Myocyte (in vitro differentiated cells): ENCODE measurements at regions not wholly inside any gene's neighbourhood (a gene's known extent, or its start where the extent isn't known, plus 50 kb on each side); places are given as distances from the start of the nearest gene placed in this dataset.
A peak's percentile ranks its signal among the peaks of the same experiment; 100 is the strongest.

ENCODE experiments used
- DNase-seq: peaks from one replicate; pipeline ENCODE4 v3.0.0-alpha.2; 2012; ENCODE audit warnings: low read depth

DNA sequence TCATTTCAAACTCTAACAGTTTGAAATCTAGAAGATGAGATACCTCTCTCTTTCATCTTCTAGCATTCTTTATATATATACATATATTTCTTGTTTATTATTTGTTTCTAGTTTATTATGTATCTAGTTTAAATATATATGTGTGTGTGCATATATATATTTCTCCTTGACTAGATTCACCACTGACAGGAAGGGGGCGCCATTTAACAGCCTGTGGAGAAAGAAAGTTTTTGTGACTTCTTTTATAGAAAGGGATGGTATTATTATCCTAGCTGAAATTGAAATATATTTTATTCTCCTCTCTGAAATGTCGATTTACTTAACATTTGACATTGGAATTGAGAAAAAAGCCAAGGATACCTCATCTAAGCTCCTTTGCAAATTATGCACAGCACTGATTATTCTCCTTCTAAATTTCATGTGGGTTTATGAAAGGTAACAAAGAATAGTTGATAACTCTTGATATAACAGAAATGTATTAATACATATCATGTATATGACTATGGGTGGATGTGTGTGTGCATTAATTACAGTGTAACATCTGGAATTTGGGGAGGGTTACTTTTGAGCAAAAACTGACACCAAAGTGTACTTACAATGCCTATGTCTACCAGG, 160.7 kb upstream of the NT5C1B start:
- peak; percentile 78 for DNase-seq

DNA sequence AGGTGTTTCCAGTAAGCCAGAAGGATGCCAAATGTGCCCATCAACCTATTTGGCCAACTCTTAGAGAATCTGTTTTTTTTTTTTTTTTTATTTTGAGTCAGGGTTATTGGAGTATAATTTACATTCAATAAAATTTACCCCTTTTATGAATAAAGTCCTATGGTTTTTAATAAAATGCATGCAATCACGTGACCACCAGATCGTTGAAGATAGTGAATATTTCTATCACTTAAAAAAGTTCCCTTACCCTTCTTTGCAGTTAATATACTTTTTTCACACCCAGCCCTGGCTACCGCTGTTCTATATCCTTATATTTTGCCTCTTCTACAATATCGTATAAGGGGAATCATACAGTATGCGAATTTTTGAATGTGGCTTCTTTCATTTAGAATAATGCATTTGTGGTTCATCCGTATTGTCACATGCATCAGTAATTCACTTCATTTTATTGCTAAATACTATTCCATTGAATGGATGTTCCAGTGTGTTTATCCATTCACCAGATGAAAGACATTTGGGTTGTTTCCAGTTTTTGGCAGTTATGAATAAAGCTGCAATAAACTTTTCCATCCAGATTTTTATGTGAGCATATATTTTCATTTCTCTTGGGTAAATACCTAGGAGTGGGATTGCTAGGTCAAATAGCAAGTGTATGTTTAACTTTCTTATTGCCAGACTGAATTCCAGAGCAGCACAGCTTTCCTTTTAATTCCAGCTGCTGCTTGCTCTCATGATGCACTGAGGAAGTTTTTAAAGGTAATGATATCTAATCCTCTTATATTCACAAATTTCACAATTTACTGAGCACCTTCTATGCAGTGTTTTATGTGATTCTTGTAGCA, 156.3 kb upstream of the NT5C1B start:
- DNase-seq, result no peak

DNA sequence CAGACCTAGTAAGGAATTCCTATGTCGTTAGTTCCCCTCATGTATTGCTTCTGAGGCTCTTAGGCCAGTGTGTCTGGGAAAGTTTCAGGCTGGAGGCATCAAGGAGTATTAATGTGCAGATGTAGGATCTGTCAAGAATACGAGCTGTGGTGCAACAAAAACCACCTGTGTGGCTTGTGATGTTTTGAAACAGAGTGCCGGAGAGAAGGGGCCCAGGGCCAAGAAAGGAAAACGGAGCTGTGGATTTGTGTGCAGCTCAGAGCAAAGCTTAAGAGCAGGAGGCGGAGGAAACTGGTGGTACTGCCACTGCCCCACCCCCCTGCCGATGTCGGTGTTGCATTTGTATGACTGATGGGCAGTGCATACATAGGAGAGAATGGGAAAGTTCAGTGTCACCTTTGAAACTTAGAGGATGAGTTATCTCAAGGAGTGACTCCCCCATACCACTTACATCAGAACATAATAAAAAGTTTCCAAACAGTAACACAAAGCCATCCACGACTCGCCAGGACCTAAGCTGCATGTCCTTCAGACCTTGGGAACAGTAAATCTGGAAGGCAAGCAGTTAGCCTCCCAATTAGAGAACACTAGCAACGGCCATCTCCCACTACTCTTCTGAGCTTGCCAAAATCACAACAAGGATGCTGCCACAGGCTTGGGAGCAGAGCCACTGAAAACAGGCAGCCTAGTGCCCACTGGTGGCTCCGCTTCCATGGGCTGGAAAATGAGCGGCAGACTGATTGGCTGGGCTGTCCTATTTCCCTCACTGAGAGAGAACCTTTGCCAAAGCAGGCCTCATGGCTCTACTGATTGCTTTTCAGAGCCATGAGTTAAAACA, 152.7 kb upstream of the NT5C1B start:
- no peak for DNase-seq

DNA sequence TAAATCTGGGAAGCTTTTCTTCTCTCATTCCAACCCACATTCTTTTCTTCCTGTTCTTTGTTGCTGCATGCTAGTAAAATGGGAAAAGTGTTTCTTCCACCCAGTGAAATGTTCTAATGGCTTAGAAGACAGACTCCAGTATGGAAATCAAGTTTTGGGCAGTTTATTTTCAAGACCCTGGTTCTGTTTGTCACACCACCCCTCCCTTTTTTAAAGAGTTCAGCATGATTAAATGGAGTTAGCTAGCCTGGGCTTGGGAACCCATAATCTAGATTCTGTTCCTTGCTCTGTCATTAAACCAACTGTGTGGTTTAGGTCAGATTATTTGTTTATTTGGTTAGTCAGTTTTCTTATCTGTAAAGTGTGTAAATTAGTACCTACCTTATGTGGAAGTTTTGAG, 151.8 kb upstream of the NT5C1B start:
- no peak for DNase-seq

DNA sequence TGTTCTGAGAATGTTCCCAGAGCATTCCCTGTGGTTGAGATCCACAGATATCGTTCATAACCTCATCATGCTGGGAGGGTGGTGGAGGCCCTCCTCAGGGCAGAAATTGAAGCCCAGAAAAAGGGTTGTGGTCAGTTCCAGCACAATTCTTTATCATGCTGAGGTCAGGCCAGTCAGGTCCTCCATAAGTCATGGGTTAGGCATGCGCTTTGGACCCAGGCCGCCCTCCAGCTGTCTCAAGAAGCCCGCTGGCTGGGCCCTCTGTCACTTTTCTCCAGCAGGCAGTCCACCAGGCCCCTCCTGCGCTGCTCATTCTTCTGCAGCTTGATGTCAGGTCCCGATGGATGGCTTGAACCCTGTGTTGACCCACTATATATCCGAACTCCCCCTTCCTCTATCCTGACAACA, 151.1 kb upstream of the NT5C1B start:
- peak; percentile 86 for DNase-seq

DNA sequence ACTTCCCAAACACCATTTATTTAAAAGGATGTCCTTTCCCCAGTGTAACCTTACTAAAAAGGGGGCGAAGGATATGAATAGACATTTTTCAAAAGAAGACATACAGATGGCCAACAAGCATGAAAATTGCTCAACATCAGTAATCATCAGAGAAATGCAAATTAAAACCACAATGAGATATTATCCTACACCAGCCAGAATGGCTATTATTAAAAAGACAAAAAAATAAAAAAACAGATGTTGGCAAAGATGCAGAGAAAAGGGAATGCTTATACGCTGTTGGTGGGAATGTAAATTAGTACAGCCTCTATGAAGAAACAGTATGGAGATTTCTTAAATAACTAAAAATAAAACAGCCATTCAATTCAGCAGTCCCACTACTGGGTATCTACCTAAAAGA, 142.3 kb upstream of the NT5C1B start:
- no peak for DNase-seq

DNA sequence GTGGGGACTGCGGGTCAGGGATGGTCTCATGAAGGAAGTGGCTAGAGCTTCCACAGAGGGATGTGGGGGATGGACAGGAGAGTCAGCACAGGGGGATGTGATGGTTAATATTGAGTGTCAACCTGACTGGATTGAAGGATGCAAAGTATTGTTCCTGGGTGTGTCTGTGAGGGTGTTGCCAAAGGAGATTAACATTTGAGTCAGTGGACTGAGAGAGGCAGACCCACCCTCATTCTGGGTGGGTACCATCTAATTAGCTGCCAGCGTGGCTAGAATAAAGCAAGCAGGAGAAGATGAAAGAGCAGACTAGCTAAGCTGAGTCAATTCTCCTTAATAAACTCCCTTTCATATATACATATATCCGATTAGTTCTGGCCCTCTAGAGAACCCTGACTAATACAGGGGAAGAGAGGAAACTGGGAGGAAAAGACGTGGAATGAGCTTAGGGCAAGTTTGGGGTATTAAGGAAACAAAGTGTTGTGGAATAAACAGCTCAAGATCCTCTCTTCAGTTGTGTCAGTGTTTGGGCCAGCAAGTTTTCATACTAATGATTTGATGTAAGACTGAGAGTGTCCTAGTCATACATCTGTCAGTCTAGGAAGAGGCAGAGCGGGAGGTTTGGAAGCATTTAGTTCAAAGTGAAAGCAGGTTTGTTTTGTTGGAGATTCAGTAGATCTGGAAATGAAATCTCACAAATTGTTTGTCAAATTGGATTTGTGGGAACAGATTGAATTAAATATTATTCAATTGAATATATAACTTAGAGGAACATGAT, 135.2 kb upstream of the NT5C1B start:
- DNase-seq, result no peak

DNA sequence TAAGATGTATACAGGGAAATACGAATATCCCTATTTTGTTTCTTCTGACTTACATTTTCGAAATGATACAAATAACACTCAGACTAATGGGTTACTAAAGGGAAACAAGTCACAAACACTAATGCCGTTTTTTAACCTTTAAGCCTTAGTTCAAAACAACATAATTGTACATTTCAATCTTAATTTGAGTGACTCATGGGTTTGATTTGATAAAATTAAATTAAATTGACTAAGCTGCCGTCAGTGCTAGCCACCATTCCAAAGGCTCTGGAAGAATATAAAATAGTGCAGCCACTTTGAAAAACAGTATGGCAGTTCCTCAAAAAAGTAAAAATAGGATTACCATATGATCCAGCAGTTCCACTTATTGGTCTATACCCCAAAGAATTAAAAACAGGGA, 133.8 kb upstream of the NT5C1B start:
- DNase-seq, result no peak

DNA sequence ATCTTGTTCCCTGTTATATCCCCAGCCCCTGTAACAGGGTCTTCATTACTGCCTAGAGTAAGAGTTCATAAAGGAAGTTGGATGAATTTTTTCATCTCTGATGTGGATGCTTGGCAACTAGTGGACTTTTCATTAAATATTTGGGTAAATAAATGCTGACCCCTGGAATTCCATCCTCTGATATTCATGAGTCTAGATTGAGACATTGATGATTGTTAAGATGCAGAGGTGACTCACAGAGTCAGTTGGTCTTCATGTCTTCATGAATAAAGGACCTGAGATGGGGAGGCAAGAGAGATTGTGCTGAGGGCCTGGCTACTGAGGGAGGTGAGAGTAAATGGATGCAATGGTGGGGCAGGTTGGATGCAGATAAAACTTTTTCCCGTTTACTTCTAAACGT, 132.7 kb upstream of the NT5C1B start:
- no peak for DNase-seq

DNA sequence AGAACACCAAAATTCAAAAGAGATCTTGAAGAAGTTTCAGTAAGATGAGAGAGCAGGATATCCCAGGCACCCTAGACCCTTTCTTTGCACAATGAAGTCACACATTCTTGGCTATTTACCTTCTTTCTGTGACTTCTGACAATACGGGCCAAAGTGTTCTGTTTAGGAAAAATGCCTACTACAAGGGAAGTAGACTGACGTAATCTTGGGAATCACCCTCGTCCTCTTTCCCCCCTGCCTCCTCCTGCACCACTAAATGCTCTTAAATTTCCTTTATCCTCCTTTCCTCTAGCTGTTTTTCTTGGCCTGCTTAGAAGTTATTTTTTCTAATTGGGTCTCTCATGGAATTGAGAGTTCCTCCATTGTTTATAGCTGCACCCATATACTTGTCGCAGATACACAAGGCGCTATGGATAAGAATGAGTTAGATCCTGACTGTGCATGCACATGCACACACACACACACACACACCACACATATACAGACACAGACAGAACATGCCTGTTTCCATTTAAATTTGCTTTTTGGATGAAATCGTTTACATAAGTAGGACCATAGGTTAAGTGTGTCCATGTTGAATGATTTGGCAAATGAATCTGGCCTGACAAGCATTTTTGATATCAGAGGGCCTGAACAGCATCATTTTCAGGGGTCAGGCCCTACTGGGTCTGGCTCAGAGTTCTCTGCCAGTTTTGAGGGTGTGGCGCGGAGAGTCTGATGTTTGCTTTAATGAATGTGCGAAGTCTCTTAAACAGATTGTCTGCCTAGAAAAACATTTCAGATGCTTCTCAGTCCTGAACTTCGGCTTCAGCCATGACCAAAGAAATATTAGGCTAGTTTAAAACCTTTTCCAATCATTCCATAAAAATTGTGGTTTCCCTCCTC, 131.9 kb upstream of the NT5C1B start:
- no peak for DNase-seq

DNA sequence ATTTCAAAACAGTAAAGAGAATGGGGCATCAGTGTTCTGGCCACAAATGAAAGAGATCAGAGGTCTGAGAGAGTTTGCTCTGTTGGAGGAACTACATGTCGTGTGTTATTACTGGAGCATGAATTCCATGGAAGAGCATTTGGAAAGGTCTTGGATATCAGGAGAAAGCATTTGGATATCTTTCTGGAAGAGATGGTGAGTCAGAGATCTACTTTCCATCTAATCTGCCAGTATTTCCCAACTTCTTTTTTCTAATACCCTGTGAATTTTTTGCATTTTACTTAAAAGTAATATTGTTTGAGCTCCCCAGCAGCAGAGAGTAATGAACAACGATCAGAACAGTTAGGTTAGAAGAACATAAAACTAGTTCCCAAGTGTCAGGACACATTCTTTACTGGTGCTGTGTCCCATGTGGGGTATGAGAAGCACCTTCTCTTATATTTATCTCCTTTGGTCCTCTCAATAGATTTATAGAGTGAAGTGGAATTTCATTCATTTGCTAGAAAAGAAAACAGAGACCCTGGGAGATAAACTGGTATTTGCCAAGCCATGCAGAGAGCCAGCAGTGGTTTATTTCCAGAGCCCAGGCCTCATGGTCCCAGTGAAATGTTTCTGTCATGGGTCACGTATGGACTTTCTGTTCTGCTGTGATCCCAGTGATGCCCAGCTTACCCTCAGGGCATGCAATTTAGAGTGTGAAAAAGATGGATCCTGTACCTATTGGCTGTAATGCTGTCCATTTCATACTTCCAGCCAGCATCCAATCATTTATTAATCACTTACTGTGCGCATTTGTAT, 130.8 kb upstream of the NT5C1B start:
- peak; percentile 76 for DNase-seq

DNA sequence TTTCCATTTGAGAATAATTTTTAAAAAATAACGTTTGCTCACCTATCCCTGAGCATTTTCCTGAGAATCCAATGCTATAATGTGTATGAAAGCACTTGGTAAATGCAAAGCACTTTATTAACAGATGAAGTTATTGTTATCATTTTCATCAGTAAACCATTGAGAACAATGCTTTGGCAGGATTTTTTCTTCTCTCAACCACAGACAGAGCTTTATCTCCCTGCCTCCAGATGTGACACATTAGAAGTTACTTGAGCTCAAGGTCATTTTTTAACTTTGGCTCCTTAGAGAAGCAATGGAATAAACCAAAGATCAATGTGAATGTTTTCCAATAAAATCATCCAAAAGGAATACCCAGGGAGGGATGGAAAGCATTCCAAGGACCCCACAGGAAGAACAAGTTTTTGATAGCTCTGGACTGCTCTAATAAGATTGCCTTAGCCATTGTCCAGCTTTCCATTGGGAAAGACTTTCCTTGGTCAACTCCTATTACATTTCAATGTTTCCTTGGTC, 118.9 kb upstream of the NT5C1B start:
- no peak for DNase-seq

DNA sequence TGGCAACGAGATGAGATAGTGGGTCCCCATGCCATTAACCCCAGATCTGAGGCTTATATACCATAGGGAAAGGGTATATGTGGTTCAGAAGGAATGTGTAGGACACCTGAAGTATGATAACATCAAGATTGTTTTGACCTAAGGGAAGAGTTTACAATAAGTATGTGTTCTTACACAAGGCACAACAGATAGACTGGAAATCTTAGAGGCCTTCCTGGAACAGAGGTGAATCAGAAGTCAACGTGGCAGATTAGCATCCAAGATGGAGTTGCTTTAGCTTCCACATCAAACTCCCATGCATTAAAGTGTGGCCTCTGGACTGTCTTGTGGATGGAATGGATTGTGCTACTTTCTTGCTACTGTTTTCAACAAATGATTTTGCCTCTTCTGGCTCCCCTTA, 116.6 kb upstream of the NT5C1B start:
- no peak for DNase-seq

DNA sequence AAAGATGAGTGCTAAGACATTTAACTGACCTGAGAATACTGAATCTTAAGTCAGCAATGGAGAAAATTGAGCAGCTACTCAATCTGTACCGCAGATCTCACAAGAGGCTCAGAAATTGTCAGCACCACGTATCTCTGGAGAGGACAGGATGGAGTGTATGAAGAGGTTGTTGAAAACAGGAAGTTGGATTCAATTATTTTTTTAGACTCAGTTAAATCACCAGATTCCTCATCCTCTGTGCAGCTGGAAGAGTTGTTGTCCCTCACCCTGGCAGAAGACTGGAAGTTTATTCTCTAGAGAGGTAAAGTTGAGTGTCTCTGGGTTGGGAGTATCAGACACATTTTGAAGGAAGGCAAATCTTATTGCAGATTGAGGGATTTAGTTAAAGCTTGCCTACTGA, 114.9 kb upstream of the NT5C1B start:
- DNase-seq, result no peak

DNA sequence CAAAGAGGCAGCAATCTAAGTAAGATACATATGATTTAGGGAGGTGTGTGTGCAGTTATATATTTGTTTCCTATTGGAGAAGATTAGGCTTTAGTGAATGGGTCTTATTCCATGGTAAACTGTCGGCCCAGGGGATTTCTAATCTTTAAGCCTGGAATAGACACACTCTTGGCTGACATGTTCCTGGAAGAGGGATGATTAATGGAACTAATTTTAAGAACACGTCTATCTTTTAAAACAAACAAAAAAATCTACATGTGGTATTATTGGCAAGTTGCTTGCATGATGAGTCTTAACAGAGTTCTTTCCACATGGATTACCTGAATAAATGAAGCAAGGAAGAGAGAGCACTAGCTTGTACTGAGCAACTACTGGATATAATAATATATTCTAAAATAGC, 114.2 kb upstream of the NT5C1B start:
- no peak for DNase-seq

DNA sequence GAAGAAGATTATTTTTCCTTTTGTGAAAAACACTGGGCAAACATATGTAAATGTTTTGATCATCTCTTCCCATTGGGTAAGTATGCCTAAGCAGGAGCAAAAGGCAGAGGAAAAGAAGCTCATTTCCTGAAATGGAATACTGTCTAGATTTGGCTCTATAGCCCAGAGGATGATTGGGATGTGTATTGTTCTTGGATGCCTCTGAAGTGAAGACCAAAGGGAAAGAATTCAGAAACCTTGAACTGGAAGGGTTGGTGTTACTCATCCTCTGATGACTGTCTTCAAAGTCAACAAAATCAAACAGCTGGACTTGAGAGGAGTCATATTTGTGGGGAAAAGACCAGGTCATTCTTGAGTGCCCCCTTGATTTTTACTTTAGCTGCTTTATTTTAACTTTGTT, 112.6 kb upstream of the NT5C1B start:
- peak; percentile 47 for DNase-seq

DNA sequence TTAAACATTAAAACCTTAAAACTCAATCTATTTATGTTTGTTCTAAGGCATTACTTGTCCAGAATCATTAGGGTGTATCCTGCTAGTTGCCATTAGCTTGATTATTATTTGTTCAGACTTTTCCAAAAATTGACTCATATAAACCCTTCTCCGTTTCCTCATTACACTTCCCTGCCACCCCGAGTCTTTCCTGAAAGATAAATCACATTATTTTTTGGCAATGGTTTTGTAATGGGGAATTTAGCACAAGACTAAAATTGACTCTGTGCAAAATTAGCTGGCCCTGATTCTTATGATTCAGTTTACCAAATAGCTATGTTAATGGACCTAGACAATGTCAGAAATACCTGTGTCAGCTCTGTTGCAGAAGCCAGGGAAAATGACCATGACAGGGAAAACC, 112.2 kb upstream of the NT5C1B start:
- DNase-seq, result no peak

DNA sequence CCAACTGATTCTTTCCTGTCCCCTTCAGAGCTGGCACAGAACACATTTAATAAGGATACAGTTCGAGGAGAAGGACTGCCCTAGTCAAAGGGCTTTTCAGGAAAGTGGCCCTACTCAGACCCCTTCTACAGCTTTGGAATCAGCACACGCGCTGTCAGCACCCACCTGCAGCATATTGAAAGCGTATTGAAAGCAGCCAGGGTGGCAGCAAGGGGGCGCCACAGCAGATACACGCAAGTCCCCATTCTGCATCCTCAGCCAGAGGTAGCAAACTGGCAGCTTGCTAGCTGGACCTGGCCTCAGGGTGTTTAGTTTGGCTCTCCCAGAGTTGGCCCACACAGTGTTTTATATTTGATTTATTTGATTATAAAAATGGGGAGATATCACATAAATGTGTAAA, 101.0 kb upstream of the NT5C1B start:
- no peak for DNase-seq
